ENCODE measurements at regions not wholly inside any gene's neighbourhood (a gene's known extent, or its start where the extent isn't known, plus 50 kb on each side); places are given as distances from the start of the nearest gene placed in this dataset.
A peak's percentile ranks its signal among the peaks of the same experiment; 100 is the strongest.

DNA sequence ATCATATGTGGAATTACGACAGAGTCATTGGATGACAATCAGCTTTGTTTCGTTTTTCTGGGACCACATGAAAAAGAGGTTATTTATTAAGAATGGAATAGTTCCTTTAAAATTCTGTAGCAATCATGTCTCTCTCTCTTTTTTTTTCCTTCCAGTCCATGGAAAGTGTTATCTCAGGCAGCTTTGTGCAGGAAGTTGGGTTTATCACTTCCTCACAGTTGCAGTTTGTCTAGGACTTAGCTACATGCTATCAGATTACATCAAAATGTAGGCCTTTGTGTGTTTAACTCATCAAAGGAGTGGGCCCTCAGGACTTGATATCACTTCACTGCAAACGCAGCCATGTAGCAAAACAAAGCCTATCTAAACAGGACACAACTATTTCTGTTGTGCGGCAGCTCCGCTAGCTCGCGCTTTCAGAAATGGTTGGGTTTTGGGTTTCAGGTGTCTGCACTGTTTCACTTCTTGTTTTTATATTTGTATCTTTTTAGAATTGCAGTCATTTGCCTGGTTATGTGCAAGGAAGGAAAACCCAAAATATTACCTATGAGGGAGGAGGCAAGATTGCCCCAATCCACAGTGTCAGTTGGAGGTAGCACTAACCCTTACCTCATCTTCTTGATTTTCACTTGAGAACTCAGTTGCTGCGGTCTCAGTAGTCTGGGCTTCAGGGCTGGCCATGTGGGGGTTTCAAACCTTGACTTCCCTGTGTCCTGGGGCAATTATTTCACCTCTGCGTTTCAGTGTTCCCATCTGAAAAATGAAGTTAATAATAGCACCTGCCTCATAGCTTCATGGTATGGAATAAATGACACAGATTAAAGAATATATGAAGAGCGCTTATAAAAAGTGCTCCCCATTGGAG is 66.7 kb downstream of the HHEX start:
- Histone ChIP-seq H3K27me3 (replicated peaks in 2 of 5; ENCODE audit: control insufficient read depth in 4 of 5, insufficient read depth in 5 of 5, low read length in 4 of 5) (no peaks in the 10 kb centered on the region), H3K4me1 (ENCODE audit: control extremely low read depth in 1 of 4, control insufficient read depth in 4 of 4, insufficient read depth in 4 of 4, low read length in 3 of 4) (peaks cover 47 to 72% (median 65%) of the 10 kb centered on the region in 4 experiments), H3K36me3 (ENCODE audit: control insufficient read depth in 4 of 4, insufficient read depth in 4 of 4, low read length in 3 of 4) (no peaks in the 10 kb centered on the region), H3K4me3 (ENCODE audit: control insufficient read depth in 1 of 7, extremely low read depth in 1 of 7, insufficient read depth in 4 of 7, low read depth in 2 of 7, low read length in 6 of 7) (peak overlapping the region in 5 of 7 experiments; percentile 14 to 69 (median 42)), H3K9me3 (ENCODE audit: control extremely low read depth in 1 of 5, control insufficient read depth in 4 of 5, insufficient read depth in 2 of 5, low read depth in 1 of 5, low read length in 4 of 5) (no peaks in the 10 kb centered on the region), H3K27ac (ENCODE audit: insufficient read depth in 1 of 2, low read depth in 1 of 2, low read length in 2 of 2, poor library complexity in 1 of 2, severe bottlenecking in 2 of 2) (peak overlapping the region; percentile 48 to 84)
- ChIA-PET CTCF (interaction anchor here (0.7 to 4.1 kb wide), 14 partner anchors 10 to 725 kb away, joined by 3 to 25 read pairs (median 5); partner anchors contain the start of gene HHEX), POLR2A (interaction anchor here (2.1 to 3.0 kb wide), 3 partner anchors 54 to 66 kb away, joined by 7 to 38 read pairs (median 10); partner anchors contain the start of gene HHEX)
- WGBS (ENCODE audit: insufficient coverage): 0% methylated on average over 3 of the region's 10 CpGs
- peak; percentile 74 to 87 (median 81) for DNase-seq

DNA sequence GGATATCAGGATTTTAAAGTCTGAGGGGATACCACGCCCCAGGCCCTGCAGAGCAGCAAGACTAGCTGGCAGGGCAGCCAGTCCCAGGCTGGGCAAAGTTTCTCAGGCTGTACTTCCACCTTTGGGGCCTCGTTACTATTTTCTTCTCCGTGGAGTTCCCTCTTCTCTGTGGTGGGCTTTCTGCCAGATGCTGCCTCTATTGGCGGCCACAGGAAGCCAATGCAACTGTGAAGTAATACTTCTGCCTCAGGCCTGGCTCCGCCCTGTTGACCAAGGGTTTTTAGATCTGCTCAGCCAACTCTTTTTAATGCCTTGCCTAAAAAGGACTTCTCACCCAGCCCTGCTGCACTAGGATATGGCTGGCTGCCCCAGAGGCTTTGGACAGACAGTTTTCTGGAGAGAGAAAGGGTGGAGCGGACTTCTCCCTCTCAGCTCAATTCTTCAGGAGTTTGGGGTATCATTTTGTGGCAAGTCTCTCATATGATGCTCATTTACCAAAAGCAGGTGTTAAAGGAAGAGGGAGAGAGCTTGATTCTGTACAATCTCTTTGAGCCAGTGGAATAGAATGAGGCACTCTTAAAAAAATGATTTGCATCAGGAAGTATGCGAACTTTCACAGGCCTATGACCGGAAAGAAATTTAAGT is 67.4 kb downstream of the HHEX start:
- no peaks in the 10 kb centered on the region for H3K27me3 ChIP-seq (replicated peaks in 2 of 5; ENCODE audit: control insufficient read depth in 4 of 5, insufficient read depth in 5 of 5, low read length in 4 of 5)
- peak overlapping the region; percentile 48 to 84 for H3K27ac ChIP-seq (ENCODE audit: insufficient read depth in 1 of 2, low read depth in 1 of 2, low read length in 2 of 2, poor library complexity in 1 of 2, severe bottlenecking in 2 of 2)
- WGBS (ENCODE audit: insufficient coverage): 0% methylated on average over 5 of the region's 8 CpGs
- no peaks in the 10 kb centered on the region for H3K9me3 ChIP-seq (ENCODE audit: control extremely low read depth in 1 of 5, control insufficient read depth in 4 of 5, insufficient read depth in 2 of 5, low read depth in 1 of 5, low read length in 4 of 5)
- H3K4me1 ChIP-seq (ENCODE audit: control extremely low read depth in 1 of 4, control insufficient read depth in 4 of 4, insufficient read depth in 4 of 4, low read length in 3 of 4): peaks cover 54 to 80% (median 72%) of the 10 kb centered on the region in 4 experiments
- peak; percentile 87 to 95 (median 93) for DNase-seq
- POLR2A ChIA-PET: interaction anchor here (2.1 to 3.0 kb wide), 3 partner anchors 55 to 67 kb away, joined by 7 to 38 read pairs (median 10); partner anchors contain the start of gene HHEX
- no peaks in the 10 kb centered on the region for H3K36me3 ChIP-seq (ENCODE audit: control insufficient read depth in 4 of 4, insufficient read depth in 4 of 4, low read length in 3 of 4)
- H3K4me3 ChIP-seq (ENCODE audit: control insufficient read depth in 1 of 7, extremely low read depth in 1 of 7, insufficient read depth in 4 of 7, low read depth in 2 of 7, low read length in 6 of 7): peak overlapping the region in 5 of 7 experiments; percentile 14 to 69 (median 42)
- CTCF ChIA-PET: interaction anchor here (0.9 to 4.1 kb wide), 13 partner anchors 9 to 87 kb away, joined by 3 to 25 read pairs (median 4); partner anchors contain the start of gene HHEX

DNA sequence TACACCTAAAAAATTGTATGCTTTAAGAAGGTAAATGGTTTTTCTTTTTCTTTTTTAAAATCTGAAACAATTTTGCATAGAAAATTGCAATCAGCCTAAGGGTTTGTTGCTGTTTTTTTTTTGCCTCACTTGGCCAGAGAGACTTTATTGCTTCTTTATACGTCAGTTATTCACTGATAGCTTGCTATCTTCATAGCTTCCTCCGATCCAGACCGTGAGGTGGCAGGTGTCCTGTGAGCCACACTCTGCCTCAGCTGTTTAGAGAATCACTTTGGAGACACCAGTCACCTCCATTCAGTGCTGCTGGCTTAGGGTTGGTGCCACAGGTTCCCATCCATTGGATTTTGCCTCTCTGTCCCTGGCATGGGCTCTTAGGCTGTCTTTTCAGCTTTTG is 68.0 kb downstream of the HHEX start:
- ChIA-PET POLR2A (interaction anchor here (2.1 to 3.0 kb wide), 3 partner anchors 56 to 67 kb away, joined by 7 to 38 read pairs (median 10); partner anchors contain the start of gene HHEX), CTCF (interaction anchor here (1.0 to 4.1 kb wide), 9 partner anchors 8 to 67 kb away, joined by 3 to 25 read pairs (median 4); partner anchors contain the start of gene HHEX)
- Histone ChIP-seq H3K4me3 (ENCODE audit: control insufficient read depth in 1 of 7, extremely low read depth in 1 of 7, insufficient read depth in 4 of 7, low read depth in 2 of 7, low read length in 6 of 7) (peak overlapping the region in 3 of 7 experiments; percentile 11 to 69 (median 42)), H3K27me3 (replicated peaks in 2 of 5; ENCODE audit: control insufficient read depth in 4 of 5, insufficient read depth in 5 of 5, low read length in 4 of 5) (no peaks in the 10 kb centered on the region), H3K4me1 (ENCODE audit: control extremely low read depth in 1 of 4, control insufficient read depth in 4 of 4, insufficient read depth in 4 of 4, low read length in 3 of 4) (peaks cover 54 to 82% (median 72%) of the 10 kb centered on the region in 4 experiments), H3K27ac (ENCODE audit: insufficient read depth in 1 of 2, low read depth in 1 of 2, low read length in 2 of 2, poor library complexity in 1 of 2, severe bottlenecking in 2 of 2) (peak overlapping the region in 1 of 2 experiments; percentile 84), H3K9me3 (ENCODE audit: control extremely low read depth in 1 of 5, control insufficient read depth in 4 of 5, insufficient read depth in 2 of 5, low read depth in 1 of 5, low read length in 4 of 5) (no peaks in the 10 kb centered on the region), H3K36me3 (ENCODE audit: control insufficient read depth in 4 of 4, insufficient read depth in 4 of 4, low read length in 3 of 4) (no peaks in the 10 kb centered on the region)
- WGBS (ENCODE audit: insufficient coverage): 69% methylated on average over 3 of the region's 3 CpGs
- peak in 1 of 3 donors; percentile 30 for DNase-seq

DNA sequence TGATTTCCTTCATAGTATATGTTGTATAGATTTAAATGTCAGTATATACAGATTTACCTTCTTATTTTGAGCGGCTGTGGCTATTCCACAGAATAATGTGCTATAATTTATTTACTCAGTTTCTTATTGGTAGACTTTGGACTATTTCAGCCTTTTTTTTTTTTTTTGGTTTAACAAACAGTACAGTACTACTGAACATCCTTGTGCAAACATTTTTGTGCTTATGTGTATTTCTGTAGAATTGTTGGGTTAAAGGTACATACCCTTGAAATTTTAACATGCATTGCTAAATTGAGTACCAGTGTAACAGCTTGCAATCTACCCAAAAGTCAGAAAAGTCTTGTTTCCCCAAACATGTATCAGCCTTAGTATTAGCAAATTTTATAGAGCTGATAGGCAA is 68.8 kb downstream of the HHEX start:
- no peaks in the 10 kb centered on the region for H3K27me3 ChIP-seq (replicated peaks in 2 of 5; ENCODE audit: control insufficient read depth in 4 of 5, insufficient read depth in 5 of 5, low read length in 4 of 5)
- H3K4me1 ChIP-seq (ENCODE audit: control extremely low read depth in 1 of 4, control insufficient read depth in 4 of 4, insufficient read depth in 4 of 4, low read length in 3 of 4): peaks cover 54 to 80% (median 69%) of the 10 kb centered on the region in 4 experiments
- H3K9me3 ChIP-seq (ENCODE audit: control extremely low read depth in 1 of 5, control insufficient read depth in 4 of 5, insufficient read depth in 2 of 5, low read depth in 1 of 5, low read length in 4 of 5): no peaks in the 10 kb centered on the region
- peak overlapping the region in 1 of 2 experiments; percentile 84 for H3K27ac ChIP-seq (ENCODE audit: insufficient read depth in 1 of 2, low read depth in 1 of 2, low read length in 2 of 2, poor library complexity in 1 of 2, severe bottlenecking in 2 of 2)
- no peak overlapping the region for H3K4me3 ChIP-seq (ENCODE audit: control insufficient read depth in 1 of 7, extremely low read depth in 1 of 7, insufficient read depth in 4 of 7, low read depth in 2 of 7, low read length in 6 of 7)
- ChIA-PET CTCF (interaction anchor here (1.0 to 4.1 kb wide), 4 partner anchors 15 to 68 kb away, joined by 3 to 25 read pairs (median 4); partner anchors contain the start of gene HHEX), POLR2A (interaction anchor here (1.0 kb wide), 1 partner anchor 68 kb away, joined by 3 read pairs; no protein-coding TSS in a partner anchor)
- no peaks in the 10 kb centered on the region for H3K36me3 ChIP-seq (ENCODE audit: control insufficient read depth in 4 of 4, insufficient read depth in 4 of 4, low read length in 3 of 4)
- DNase-seq: no peak
- WGBS (ENCODE audit: insufficient coverage): no CpG with 5 or more reads among the region's 1 CpG

DNA sequence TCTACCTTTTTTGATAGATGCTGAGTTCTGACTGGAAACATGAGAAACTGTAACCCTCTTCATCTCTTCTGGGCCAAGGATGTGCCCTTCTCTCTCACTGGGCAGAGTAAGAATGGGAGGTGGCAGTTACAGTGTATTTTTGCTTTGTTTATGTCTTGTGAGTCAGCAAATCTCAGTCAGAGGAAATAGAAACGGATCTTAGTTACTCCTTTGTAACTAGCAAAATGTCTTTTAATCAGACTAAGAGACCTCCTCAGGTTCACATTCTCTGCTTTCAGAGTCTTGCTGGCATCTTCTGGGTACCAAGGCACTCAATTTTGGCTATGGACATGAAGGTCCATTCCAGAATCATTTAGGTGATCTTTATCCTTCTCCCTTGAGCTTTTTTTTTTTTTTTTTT is 70.9 kb downstream of the HHEX start:
- DNase-seq: peak; percentile 48 to 86 (median 80)
- H3K36me3 ChIP-seq (ENCODE audit: control insufficient read depth in 4 of 4, insufficient read depth in 4 of 4, low read length in 3 of 4): no peaks in the 10 kb centered on the region
- CTCF ChIA-PET: interaction anchor here (0.6 to 1.3 kb wide), 4 partner anchors 16 to 137 kb away, joined by 3 to 4 read pairs (median 3); no protein-coding TSS in a partner anchor
- peak overlapping the region in 3 of 7 experiments; percentile 27 to 46 (median 40) for H3K4me3 ChIP-seq (ENCODE audit: control insufficient read depth in 1 of 7, extremely low read depth in 1 of 7, insufficient read depth in 4 of 7, low read depth in 2 of 7, low read length in 6 of 7)
- POLR2A ChIA-PET: interaction anchor here (0.6 to 0.9 kb wide), 2 partner anchors 58 to 70 kb away, joined by 3 read pairs; no protein-coding TSS in a partner anchor
- H3K4me1 ChIP-seq (ENCODE audit: control extremely low read depth in 1 of 4, control insufficient read depth in 4 of 4, insufficient read depth in 4 of 4, low read length in 3 of 4): peaks cover 48 to 66% (median 57%) of the 10 kb centered on the region in 4 experiments
- H3K9me3 ChIP-seq (ENCODE audit: control extremely low read depth in 1 of 5, control insufficient read depth in 4 of 5, insufficient read depth in 2 of 5, low read depth in 1 of 5, low read length in 4 of 5): no peaks in the 10 kb centered on the region
- no peaks in the 10 kb centered on the region for H3K27me3 ChIP-seq (replicated peaks in 2 of 5; ENCODE audit: control insufficient read depth in 4 of 5, insufficient read depth in 5 of 5, low read length in 4 of 5)
- peak overlapping the region in 1 of 2 experiments; percentile 62 for H3K27ac ChIP-seq (ENCODE audit: insufficient read depth in 1 of 2, low read depth in 1 of 2, low read length in 2 of 2, poor library complexity in 1 of 2, severe bottlenecking in 2 of 2)
- WGBS (ENCODE audit: insufficient coverage): no CpG with 5 or more reads among the region's 1 CpG

DNA sequence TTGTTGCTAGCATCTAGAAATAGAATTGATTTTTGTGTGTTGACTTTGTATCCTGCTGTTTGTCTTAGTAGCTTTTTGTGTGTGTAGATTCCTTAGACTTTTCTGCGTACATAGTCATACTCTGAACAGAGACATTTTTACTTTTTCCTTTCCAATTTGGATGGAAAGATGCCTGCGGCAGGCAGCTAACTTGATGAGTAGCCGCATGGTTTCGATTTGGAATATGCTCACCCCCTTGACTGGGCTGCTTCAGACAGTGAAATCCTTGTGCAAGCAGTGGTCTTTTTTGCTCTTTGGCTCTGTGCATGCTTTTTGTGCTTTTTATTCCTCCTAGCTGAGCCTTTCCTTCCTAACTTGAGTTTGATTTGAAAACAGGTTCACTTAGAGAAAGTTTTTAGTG is 71.8 kb downstream of the HHEX start:
- Histone ChIP-seq H3K27ac (ENCODE audit: insufficient read depth in 1 of 2, low read depth in 1 of 2, low read length in 2 of 2, poor library complexity in 1 of 2, severe bottlenecking in 2 of 2) (no peak overlapping the region), H3K36me3 (ENCODE audit: control insufficient read depth in 4 of 4, insufficient read depth in 4 of 4, low read length in 3 of 4) (no peaks in the 10 kb centered on the region), H3K27me3 (replicated peaks in 2 of 5; ENCODE audit: control insufficient read depth in 4 of 5, insufficient read depth in 5 of 5, low read length in 4 of 5) (no peaks in the 10 kb centered on the region), H3K9me3 (ENCODE audit: control extremely low read depth in 1 of 5, control insufficient read depth in 4 of 5, insufficient read depth in 2 of 5, low read depth in 1 of 5, low read length in 4 of 5) (no peaks in the 10 kb centered on the region), H3K4me3 (ENCODE audit: control insufficient read depth in 1 of 7, extremely low read depth in 1 of 7, insufficient read depth in 4 of 7, low read depth in 2 of 7, low read length in 6 of 7) (peak overlapping the region in 1 of 7 experiments; percentile 16), H3K4me1 (ENCODE audit: control extremely low read depth in 1 of 4, control insufficient read depth in 4 of 4, insufficient read depth in 4 of 4, low read length in 3 of 4) (peaks cover 40 to 57% (median 48%) of the 10 kb centered on the region in 4 experiments)
- CTCF ChIA-PET: interaction anchor here (0.7 to 1.1 kb wide), 3 partner anchors 18 to 71 kb away, joined by 3 to 4 read pairs (median 3); no protein-coding TSS in a partner anchor
- POLR2A ChIA-PET: interaction anchor here (0.5 kb wide), 1 partner anchor 302 kb away, joined by 3 read pairs; no protein-coding TSS in a partner anchor
- WGBS (ENCODE audit: insufficient coverage): 100% methylated on average over 3 of the region's 4 CpGs
- no peak for DNase-seq
